ENCODE measurements at regions not wholly inside any gene's neighbourhood (a gene's known extent, or its start where the extent isn't known, plus 50 kb on each side); places are given as distances from the start of the nearest gene placed in this dataset.
A peak's percentile ranks its signal among the peaks of the same experiment; 100 is the strongest.

DNA sequence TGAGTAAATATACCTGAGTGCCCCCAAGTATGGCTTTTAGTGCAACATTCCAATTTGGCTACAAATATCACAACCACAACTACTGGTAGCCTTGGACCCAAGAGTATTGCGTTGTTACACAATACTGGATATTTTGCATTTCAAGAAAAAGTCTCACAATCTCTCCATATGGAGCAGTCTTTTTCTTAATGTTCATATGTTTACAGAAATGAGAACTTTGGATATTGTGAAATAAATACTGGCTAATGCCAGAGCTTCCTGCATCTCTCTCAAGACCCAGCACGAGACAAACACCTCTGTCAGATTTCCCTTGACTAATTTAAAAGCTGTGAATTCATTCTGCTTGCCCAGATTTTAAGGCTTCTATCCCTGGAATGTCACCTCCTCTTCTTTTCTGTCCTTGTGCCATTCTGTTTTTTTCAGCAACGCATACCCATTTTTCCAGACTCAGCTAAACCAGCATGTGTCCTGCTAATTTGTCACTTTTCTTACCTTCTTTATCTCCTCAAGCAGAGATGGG lies 136.2 kb upstream of the BACE2 start:
- H3K4me3 ChIP-seq (ENCODE audit: low read depth, low read length): no peak overlapping the region
- DNase-seq (ENCODE audit: low read depth): no peak
- TF ChIP-seq, protein P1, sequence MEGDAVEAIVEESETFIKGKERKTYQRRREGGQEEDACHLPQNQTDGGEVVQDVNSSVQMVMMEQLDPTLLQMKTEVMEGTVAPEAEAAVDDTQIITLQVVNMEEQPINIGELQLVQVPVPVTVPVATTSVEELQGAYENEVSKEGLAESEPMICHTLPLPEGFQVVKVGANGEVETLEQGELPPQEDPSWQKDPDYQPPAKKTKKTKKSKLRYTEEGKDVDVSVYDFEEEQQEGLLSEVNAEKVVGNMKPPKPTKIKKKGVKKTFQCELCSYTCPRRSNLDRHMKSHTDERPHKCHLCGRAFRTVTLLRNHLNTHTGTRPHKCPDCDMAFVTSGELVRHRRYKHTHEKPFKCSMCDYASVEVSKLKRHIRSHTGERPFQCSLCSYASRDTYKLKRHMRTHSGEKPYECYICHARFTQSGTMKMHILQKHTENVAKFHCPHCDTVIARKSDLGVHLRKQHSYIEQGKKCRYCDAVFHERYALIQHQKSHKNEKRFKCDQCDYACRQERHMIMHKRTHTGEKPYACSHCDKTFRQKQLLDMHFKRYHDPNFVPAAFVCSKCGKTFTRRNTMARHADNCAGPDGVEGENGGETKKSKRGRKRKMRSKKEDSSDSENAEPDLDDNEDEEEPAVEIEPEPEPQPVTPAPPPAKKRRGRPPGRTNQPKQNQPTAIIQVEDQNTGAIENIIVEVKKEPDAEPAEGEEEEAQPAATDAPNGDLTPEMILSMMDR (IDR thresholded peaks at IDR 0.05; ENCODE audit: insufficient read depth, low read length): no peak

DNA sequence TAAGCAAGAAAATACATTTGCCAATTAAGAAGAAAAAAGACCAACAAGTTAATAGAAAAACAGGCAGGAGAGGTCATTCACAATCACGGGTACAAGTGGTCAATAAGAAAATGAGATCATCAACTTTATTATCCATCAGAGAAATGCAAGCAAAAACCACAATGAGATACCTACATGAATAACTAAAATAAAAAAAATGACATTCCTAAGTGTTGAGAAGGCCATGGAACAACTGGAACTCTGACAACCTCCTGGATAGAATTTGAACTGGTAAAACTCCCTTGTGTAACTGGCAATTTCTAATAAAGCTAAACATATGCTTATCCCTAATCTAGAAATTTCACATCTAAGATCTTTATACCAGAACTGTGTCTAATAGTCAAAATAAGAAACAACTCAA lies 135.4 kb upstream of the BACE2 start:
- TF ChIP-seq, protein P1 (IDR thresholded peaks at IDR 0.05; ENCODE audit: insufficient read depth, low read length): no peak
- no peak overlapping the region for H3K4me3 ChIP-seq (ENCODE audit: low read depth, low read length)
- DNase-seq (ENCODE audit: low read depth): no peak

DNA sequence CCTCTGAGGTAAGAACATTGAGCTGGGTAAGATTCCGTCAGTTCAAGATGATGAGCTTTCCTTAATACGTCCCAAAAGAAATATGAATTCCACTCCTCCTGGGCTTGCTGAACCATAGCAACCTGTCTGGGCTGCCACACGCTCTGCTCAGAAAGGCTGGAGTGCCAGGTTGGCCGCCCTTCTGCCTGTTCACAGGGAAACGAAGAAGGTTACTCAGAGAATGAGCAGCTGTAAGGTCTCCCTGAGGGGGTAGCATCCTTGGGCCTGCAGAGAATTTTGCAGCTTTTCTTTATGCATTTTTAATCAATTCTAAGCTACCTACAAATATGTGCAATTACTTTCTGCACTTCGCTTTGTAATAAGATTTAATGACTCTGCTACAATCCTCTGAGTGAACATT lies 130.7 kb upstream of the BACE2 start:
- TF ChIP-seq, protein P1 (IDR thresholded peaks at IDR 0.05; ENCODE audit: insufficient read depth, low read length): no peak
- H3K4me3 ChIP-seq (ENCODE audit: low read depth, low read length): no peak overlapping the region
- no peak for DNase-seq (ENCODE audit: low read depth)

DNA sequence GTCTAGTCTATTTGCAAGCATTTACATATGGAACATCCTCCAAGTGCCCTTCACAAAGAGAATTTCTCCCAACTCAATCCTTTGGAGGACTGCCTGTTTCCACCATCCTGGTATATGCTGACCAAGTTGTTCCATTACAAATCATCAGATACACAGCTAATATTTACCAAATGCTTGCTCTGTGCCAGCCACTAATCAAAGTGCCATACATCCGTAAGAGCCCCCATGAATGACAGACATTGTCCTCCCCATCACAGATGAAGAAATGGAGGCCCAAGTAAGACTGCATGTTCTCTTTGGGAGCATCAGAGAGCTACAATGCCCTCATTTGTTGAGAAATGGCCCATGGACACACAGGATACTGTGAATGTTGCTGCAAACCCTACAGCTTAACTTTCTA lies 130.0 kb upstream of the BACE2 start:
- TF ChIP-seq, protein P1 (IDR thresholded peaks at IDR 0.05; ENCODE audit: insufficient read depth, low read length): no peak
- DNase-seq (ENCODE audit: low read depth): no peak

DNA sequence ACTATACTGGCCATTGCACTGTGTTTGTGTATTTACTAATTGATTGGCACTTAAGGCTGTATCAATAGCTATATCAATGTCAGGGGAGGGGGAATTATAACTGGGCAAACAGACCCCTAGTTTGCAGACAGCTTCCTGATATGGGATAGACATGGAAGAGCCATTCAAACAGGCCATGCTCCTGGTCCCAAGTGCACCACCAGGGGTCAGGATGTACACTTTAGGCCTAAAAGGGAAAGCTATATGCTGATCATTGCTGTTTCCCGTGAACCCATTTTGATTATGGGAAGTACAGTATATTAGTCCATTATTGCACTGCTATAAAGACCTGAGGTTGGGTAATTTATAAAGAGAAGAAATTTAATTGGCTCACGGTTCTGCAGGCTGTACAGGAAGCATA lies 124.9 kb upstream of the BACE2 start:
- no peak overlapping the region for H3K4me3 ChIP-seq (ENCODE audit: low read depth, low read length)
- no peak for DNase-seq (ENCODE audit: low read depth)
- TF ChIP-seq, protein P1 (IDR thresholded peaks at IDR 0.05; ENCODE audit: insufficient read depth, low read length): no peak

More for the DNA sequence above, 130.0 kb upstream of the BACE2 start:
- H3K4me3 ChIP-seq (ENCODE audit: low read depth, low read length): no peak overlapping the region

DNA sequence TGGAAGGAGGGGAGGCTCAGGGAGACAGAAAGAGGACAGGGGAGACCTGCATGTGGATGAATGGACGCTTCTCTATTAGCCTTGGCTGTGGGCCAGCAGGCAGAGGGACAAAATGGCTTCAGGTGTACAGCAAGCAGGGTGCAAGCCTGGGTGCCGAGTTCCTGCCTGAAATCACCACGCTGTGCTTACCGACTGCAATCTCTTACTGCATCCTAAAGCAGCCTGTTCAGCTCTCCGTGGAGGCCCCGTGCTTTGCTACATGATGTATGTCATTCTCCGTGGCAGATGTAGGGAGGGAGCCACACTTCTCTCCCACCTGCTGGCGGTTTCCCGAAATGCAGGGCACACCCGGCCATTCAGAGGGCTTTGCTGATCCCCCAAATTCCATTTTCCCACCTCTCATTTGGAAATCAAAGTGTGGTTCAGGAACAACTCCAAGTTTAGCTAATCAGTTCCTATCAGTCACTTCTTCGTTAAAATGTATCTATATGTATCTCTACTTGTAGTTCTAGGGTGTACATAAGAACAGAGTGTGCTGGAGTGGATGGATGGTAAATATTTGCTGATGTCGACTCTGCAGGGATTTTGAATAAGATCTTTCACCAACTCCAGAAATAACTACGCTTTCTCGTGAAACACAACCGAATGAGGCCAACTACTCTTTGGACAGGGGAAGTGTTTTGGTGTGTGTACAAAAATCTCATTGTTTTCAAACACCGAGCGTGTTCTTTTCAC lies 122.3 kb upstream of the BACE2 start:
- no peak overlapping the region for H3K4me3 ChIP-seq (ENCODE audit: low read depth, low read length)
- no peak for DNase-seq (ENCODE audit: low read depth)
- TF ChIP-seq, protein P1 (IDR thresholded peaks at IDR 0.05; ENCODE audit: insufficient read depth, low read length): peak; percentile 3
